CD1c-positive myeloid dendritic cell (primary cell): ENCODE measurements at regions not wholly inside any gene's neighbourhood (a gene's known extent, or its start where the extent isn't known, plus 50 kb on each side); places are given as distances from the start of the nearest gene placed in this dataset.
"Not testable (repeated sequence)": the region's sequence is repeated elsewhere in the genome, so short reads cannot be mapped to it uniquely, and the experiment has no call there.

ENCODE experiments used
- DNase-seq: peaks from one replicate; pipeline ENCODE4 v3.0.0-alpha.2; 2016; ENCODE audit errors: extremely low spot score

DNA sequence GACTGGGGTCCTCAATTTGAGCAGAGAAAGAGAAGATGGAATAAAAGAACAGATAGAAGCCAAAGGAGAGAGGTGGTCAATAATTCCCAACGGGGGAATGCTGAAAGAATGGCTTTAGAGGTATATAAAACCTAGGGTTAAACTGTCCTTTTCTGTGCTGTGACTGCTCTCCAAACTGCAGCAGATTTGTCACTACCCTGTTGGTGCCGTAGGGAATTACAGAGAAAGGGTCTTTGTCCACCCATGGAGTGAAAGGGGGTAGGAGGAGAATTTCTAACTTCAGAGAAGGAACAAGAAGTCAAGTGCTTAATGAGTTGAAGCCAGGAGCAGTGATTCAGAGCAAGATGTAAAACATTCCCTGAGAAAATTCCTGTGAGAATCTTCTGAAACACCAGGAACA, 486.5 kb downstream of the NUP35 start:
- DNase-seq, result no peak

DNA sequence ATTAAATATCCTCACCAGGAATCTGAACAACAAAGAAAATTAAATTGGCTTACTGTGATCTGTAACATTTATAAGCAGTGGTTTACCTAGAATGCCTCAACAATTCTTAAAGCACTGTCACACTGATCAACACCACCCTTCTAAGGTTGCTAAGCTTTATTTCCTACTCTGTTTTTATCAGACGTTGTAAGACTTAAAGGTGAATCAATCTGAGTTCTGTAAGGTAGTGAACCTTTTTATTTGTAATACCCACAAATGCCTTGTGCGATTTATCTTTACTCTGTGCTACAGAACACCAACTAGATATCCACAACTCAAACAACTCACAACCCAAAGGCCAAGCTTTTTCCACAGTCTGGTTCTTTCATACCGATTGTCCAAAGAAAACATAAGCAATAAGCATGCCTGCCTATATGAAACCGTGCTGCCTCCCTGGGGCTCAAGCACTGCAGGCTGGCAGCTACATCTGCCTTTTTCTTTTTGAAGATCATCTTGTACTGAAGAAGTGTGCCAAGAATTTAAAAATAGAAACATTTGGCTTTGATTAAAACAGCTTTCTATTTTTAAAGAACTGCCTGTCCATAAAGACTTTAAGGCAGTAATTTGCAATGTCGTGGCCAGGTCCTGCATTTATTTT, 490.7 kb downstream of the NUP35 start:
- DNase-seq, result no peak

DNA sequence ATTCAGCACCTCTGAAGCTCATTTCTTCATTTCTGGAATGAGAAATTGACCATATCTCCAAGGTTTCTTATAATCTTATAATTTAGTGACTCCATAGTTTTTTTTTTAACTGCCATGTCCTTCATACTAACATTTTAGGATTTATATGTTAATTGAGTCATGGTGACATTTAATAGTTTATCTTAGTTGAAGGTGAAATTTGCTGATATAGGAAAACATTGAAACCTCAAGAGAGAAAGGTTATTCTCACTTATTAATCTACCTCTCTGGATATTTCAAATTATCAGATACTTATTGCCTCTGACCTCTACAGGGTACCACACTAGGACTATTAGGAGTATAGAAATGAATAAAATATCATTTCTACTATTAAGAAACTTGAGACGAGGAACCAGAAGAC, 499.0 kb downstream of the NUP35 start:
- DNase-seq, result no peak

DNA sequence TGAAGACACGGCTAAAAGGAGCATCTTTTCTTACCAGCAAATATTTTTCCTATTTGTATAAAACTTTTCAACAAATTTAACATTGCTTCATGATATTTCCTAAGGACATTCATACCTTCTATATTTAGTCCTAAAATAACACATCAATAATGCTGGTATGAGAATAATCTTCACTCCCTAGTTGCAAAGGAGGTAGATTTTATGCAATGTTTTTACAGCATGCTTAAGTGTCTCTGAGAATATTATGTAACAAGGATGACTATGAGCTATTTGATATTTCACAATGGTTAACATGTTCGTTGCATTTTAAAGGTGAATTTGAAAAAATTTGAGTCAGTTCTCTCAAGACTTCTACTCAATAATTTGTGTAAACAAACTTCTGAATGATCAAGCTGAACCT, 506.7 kb downstream of the NUP35 start:
- no peak for DNase-seq

DNA sequence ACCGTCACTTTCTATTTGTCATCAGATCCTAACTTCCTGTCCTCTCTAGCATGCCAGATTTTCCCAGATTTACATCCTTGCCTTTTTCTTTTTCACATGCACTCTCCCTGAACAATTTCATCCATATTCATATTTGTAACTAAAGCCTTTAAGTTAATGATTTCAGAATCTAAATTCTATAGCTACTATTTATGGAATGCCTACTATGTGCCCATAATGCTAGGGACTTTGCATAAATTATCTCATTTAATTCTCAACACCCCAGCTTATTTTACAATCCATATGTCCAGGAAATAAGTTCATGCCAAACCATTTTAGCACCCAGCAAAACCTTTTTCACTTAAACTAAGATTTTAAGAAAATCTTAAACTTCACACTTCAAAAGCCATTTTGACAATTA, 531.9 kb downstream of the NUP35 start:
- no peak for DNase-seq

DNA sequence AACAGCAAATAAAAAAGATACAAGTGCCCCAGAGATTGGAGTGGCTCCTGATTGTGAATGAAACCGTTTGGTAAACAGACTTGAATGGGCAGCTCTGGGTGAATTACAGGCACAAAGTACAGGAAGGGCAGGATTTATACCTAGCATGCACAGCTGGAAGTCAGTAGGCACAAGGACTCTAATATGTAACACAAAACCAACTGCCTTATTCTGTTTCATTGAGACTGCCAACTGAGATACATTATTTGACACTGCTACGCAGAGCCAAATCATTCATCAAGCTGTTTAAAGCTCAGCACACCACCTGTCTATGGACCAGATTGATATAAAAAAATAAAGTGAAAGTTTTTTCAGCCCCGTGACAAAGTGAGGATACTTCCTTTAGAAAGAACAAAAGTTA, 541.2 kb downstream of the NUP35 start:
- DNase-seq, result no peak

DNA sequence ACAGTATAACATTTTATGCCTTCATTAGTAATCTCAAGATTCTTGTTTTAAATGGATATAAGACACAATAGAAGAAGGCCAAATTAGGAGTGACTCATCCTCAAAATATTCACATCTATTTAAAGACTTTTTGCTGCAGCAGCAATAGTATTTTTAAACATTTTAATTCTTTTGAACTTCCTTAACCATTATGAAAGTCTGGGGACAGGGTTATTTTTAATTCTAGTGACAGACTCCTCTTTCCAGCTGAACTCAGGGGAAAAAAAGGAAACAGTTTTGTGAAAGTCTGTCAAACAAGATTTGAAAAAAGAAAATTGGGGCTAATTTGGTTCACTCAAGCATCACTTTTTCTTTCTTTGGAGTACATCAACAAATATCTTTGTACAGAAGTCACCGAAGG, 541.8 kb downstream of the NUP35 start:
- DNase-seq, result no peak

DNA sequence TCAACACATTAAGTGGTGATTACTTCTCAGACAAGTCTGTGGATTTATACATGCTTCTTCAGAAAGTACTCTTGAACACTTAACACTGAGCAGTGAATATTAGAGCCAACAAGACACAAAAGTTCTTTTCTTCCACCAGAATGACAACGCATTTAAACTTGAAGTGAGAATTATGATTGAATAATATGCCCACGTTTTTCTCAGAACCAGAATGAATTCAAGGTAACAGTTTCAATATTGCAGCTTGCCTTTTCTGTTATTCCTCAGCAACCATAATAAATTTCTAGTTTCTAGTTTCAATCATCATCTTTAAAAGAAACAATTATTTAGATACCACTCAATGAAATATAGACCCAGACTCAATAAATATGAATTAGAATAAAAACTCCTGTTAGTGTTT, 547.0 kb downstream of the NUP35 start:
- DNase-seq, result no peak

DNA sequence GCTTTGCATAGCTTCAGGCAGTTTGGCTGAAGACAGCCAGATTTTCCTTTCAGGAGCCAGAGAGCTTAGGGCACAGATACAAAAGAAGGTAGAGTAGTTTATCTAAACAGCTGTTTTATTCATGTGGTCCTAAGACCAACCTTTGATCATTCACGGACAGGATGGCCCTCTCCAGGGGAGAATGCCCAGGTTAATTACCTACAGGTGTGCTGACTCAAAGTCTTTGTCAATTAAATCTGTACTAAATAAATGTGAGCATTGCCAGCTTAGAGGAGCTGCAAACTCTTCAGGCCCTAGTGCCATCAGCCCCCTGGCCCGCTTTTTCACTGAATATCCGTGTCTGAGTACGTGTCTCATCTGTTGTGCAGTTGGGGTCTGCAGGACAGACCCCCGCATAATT, 554.7 kb downstream of the NUP35 start:
- no peak for DNase-seq

DNA sequence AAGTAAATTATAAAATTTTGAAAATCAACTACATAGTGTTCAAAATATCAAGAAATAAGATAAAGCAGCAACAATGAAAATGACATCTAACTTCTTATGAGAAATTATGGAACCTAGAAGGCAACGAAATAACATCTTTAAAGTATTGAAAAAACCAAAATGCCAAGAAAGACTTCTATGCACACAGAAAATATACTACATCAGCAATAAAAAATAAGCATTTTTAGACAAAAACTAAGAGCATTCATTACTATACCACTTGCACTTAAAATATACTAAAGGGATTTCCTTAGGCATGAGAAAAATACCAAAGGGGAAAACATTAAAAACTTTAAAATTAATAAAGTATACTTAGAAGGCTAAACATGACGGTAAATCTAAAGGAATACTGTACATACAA, 556.3 kb downstream of the NUP35 start:
- no peak for DNase-seq

DNA sequence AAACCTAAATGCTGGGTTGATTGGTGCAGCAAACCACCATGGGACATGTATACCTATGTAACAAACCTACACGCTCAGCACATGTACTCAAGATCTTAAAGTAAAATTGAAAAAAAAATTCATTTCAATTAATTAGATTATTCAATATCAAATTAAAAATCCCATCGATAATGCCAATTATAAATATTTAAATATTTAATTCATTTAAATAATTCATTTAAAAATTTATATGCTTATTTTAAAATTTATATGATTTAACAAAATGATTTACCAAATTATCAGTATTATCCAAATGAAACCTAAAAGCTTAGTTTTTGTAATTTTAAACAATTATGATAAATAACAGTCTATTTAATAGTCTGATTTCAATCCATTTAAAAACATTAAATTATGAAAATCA, 560.4 kb downstream of the NUP35 start:
- DNase-seq, result no peak

DNA sequence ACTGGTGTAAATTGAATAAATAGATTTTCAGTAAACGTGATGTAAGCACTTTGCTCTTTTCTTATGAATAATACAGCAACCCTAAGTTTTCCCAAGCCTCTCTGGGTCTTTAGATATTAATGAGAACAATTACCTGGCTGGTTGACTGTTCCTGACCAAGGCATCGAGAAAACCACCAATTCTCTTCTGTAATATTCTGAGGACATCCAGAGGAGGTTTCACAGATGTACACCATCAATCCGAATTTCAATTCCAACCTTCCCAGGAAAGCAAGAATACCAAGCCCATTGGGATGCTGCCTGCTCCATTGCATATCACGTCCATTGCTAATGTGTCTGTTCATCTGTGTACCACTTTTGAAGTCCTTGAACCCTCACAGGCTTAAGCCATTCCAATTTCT, 571.8 kb downstream of the NUP35 start:
- DNase-seq, result no peak

DNA sequence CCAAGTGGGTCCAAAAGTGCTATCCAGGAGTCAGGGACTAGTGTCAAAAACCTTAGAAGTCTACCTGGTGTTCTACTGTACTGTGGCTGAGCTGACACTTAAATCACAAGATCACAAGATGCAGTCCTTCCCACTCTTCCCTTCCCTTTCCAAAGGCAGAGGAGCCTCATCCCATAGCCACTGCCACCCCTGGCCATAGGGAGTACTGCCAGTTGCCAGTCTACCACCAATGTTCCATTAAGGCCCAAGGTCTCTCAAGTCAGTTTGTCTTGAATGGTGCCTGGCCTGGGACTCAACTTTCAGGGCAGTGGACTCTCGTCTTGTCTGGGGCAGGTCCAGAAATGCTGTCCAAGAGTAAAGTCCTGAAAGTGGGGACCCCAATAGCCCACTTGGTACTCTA, 585.6 kb downstream of the NUP35 start:
- no peak for DNase-seq

DNA sequence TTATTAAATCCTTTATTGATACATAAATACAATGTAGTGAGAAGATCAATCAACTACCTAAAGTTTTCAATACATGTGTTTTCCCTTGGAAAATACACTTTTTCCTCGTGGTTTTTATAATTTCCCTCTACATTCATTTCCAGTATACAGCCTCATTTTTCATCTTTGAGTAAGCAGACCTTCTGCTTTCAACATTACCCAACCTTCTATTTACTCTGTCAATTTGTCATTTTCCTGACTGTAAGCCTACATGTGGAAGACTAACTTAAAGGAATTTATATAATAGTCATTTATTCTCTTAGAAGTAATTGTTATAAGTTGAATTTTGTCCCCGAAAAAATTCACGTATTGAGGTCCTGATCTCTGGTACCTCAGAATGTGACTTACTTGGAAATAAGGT, 594.0 kb downstream of the NUP35 start:
- DNase-seq, result no peak

DNA sequence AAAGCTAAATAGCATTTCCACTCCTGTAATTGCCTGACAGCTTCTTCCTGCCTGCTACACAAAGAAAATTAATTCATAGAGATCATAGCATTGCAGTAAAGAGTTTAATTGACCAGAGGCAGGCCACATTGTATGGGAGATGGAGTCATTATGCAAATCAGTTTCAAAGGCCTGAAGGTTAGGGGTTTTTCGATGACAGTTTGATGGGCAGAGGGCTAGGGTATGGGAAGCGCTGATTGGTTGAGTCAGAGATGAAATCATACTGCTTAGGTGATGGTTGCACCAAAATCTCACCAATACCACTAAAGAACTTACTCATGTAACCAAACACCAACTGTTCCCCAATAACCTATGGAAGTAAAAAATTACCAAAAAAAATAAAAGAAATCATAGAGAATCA, 599.0 kb downstream of the NUP35 start:
- no peak for DNase-seq

DNA sequence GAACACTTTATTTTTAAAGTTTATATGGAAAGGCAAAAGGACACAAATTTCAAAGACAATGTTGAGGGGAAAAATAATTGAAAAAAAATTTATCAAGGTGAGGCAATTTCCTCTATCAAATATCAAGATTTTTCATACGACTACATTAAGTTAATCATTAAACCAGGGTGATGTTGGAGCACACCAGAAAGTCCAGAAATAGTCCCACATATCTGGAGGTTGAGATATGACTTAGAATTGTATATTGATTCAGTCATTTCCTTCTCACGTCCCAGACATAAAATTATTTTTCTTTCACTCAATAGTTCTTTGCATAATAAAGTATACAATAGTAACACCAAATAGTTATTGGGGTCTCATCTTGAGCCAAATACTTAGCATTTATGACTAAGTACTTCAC, 605.1 kb downstream of the NUP35 start:
- DNase-seq, result no peak

DNA sequence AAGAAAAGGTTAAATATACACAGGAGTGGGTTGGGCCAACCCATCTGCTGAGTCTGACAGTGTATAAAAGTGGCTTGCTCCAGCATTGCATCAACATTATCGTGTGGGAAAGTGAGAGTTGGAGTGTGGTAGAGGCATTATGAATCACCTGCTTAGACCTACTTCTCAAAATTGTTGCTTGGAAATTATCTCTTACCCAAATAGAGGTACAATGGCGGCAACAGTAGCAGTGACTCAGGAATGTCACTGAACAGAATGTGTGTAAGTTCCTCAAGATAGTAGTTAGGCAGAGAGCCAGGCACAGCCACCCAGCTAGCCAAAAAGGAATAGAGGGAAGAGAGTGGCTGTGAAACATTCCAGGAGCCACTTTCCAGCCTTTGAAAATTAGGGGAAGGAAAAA, 616.0 kb downstream of the NUP35 start:
- no peak for DNase-seq

DNA sequence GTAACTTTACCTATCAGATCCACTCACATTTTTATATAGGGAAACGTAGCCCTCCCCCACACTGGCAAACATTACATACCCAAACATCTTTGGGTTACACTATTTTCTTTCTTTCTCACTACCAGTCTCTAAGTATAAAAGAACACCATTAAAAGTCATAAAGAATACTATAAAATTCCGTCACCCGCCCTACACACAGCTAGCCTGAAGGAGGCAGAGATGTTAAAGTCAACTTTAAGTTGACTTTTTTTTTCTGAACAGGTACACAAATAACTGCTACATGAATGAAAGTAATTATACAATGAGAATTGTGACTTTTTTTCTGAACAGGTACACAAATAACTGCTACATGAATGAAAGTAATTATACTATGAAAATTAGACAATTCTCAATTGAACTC, 628.3 kb downstream of the NUP35 start:
- DNase-seq, result no peak

DNA sequence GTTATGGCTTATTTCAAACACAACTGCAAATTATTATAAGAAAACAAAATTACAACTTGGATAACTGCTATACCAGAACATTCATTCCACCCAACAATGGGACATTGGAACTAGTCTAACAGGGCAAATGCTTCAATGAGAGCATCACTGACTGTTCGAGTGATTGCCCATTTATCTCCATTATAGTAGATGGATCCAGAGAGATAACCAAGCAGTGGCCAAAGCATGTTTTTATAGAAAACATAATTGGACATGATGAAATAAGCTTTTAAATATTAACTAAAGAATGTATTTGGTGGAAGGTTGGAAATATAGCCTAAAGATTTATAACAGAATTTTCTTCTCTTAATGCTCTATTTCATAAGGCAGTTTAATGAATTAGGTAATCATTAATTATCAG, 634.8 kb downstream of the NUP35 start:
- no peak for DNase-seq

DNA sequence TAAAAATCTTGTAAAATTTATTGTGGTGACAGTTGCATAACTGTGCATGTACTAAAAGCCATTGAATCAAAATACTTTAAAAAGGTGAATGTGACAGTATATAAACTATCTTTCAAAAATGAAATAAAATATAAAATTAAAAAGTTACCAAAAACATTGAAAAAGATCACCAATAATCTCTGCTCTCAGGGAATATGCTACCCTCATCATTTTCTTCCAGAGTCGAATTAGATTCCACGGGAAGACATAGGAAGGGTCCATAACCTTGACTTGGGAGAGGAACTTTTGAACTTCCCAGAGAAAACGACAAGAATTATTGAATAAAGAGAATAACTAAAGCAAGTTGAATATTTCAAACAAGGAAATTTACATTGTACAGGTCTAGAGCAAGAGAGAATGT, 649.5 kb downstream of the NUP35 start:
- DNase-seq, result no peak

DNA sequence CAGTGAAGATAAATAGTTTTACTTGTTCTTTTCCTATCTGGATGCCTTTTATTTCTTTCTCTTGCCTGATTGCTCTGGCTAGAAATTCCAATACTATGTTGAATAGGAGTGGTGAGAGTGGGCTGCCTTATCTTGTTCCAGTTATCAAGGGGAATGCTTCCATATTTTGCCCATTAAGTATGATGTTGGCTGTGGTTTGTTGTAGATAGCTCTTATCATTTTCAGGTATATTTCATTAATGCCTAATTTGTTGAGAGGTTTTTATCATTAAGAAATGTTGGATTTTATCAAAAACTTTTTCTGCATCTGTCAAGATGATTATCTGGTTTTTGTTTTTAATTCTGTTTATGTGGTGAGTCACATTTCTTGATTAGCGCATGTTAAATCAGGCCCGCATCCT, 655.8 kb downstream of the NUP35 start:
- no peak for DNase-seq

DNA sequence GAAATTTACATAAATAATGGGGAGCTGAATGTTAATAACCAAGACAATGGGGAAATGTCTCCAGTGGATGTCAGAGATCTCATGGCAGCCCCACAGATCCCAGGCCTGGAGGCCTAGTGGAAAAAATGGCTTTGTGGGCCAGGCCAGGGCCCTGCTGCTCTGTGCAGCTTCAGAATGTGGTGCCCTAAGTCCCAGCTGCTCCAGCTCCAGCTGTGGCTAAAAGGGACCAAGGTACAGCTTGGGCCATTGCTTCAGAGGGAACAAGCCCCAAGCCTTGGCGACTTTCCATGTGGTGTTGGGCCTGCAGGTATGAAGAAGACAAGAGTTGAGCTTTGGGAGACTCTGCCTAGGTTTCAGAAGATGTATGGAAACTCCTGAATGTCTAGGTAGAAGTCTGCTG, 658.2 kb downstream of the NUP35 start:
- no peak for DNase-seq

DNA sequence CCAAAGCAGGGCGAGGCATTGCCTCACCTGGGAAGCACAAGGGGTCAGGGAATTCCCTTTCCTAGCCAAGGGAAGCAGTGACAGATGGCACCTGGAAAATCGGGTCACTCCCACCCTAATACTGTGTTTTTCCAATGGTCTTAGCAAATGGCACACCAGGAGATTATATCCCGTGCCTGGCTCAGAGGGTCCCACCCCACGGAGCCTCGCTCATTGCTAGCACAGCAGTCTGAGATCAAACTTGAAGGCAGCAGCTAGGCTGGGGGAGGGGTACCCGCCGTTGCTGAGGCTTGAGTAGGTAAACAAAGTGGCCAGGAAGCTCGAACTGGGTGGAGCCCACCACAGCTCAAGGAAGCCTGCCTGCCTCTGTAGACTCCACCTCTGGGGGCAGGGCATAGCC, 664.6 kb downstream of the NUP35 start:
- DNase-seq, result not testable (repeated sequence)

DNA sequence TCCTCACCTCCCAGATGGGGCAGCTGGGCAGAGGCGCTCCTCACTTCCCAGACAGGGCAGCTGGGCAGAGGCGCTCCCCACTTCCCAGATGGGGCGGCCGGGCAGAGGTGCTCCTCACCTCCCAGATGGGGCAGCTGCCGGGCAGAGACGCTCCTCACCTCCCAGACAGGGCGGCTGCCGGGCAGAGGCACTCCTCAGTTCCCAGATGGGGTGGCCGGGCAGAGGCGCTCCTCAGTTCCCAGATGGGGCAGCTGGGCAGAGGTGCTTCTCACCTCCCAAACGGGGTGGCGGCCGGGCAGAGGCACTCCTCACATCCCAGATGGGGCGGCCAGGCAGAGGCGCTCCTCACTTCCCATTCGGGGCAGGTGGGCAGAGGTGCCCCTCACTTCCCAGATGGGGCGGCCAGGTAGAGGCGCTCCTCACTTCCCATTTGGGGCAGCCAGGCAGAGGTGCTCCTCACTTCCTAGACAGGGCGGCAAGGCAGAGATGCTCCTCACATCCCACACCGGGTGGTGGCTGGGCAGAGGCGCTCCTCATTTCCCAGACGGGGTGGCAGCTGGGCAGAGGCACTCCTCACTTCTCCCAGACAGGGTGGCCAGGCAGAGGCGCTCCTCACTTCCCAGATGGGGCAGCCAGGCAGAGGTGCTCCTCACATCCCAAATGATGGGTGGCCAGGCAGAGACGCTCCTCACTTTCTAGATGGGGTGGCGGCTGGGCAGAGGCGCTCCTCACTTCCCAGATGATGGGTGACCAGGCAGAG, 668.1 kb downstream of the NUP35 start:
- not testable (repeated sequence) for DNase-seq
